Iris pigment epithelial cell (primary cell): ENCODE measurements at regions not wholly inside any gene's neighbourhood (a gene's known extent, or its start where the extent isn't known, plus 50 kb on each side); places are given as distances from the start of the nearest gene placed in this dataset.

Source experiments
- DNase-seq: peaks from one replicate; pipeline ENCODE4 v3.0.0-alpha.2; 2011; ENCODE audit warnings: low read depth

DNA sequence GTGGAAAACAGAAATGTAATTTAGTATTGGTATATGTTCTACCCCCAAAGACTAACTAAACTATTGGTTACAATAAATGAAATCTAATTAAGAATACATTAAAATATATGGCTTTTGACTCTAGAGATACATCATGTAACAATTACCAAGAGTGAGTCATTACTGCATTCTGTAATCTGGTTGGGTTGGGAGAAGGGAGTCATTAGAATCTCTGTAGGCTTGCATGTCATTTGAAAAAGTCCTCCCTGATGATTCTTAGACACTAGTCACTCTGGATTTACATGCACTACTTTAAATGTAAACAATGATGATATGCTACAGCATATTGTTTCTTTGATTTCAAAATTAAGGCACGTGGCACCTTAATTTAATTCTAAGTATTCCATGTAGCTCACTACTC is 293.4 kb upstream of the CHST9 start:
- DNase-seq, result no peak

DNA sequence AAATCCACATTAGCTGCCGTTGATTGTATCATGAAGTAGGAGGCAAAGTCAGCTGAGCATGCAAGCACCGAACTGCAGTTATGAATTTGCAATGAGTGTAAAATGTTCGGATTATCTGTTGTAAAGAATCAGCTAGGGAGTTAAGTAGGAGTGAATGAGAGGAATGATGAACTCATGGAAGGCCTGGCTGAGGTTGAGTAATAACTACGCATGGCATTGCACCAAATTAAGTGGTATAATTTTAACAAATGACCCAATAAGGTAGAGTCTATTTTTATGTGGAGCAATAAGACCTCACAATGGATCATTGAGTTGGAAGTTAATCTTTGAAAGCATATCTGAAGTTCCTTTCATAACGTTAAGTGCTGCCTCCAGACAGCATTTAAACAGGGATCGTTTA is 288.2 kb upstream of the CHST9 start:
- DNase-seq, result no peak

DNA sequence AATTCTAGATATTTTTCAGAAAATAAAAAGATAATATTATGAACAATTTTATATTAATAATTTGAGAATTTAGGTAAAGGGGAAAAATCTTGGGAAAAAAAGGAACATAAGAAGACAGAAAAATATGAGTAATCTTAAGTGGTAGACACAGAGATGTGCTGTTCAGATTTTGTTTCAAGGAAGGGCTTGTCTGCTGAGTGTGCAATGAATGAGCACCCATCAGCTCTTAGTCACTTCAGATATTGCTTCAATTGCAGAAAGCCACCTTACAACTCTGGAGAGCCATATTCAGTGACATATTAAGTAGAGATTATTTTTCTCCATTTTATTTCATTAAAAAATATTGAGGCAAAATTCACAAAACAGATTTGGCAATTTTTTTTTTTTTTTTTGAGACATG is 282.0 kb upstream of the CHST9 start:
- no peak for DNase-seq

DNA sequence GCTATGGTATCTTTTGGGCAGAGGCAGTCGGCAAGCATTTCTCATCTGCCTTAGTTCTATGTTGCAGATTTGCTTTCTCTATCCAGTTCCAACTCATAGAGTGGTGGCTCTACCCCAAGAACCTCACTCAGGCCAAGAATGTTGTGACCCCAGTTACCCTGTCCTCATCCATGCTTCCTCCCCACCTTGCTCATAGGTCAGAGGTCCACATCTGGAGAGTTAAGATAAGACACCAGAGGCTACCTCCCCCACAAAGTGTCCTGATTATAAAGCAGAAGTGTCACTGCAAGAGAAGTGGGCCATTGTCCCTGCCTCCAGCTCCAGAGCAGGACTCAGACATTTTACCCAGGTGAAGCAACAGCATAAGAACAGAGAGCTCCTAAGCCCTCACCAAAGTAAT is 276.8 kb upstream of the CHST9 start:
- DNase-seq, result no peak

DNA sequence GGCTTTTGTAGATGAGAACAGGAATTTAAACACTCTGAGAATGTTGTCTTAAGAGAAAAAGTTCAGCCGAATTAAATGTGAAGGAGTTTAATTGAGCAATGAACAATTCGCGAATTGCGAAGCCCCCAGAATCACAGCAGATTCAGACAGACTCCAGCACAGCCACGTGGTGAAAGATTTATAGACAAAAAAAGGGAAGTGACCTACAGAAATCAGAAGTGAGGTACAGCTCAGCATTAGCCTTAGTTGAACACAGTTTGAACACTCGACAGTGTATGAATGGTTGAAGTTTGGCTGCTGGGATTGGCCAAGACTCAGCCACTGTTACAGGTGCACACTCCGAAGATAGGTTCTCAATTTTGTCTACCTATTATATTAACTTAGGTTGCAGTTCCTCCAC is 264.0 kb upstream of the CHST9 start:
- no peak for DNase-seq

DNA sequence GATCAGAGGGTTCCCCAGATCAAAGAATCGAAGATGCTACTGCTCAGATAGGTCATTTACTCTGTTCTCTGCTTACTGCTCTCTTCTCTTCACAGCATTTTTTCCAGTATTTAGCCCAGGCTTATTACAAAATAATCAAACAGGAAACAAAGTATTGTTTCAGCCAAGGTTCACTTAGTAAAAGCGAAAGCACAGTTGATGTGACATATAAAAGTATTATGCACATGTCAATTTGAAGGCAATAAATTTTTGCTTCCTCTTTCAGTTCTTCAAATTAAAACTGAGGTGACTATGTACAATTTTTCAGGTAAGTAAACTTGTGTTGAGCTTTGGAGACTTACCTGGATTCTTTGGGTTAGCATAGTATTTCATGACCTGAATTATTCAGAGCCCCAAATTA is 262.8 kb upstream of the CHST9 start:
- DNase-seq, result no peak

DNA sequence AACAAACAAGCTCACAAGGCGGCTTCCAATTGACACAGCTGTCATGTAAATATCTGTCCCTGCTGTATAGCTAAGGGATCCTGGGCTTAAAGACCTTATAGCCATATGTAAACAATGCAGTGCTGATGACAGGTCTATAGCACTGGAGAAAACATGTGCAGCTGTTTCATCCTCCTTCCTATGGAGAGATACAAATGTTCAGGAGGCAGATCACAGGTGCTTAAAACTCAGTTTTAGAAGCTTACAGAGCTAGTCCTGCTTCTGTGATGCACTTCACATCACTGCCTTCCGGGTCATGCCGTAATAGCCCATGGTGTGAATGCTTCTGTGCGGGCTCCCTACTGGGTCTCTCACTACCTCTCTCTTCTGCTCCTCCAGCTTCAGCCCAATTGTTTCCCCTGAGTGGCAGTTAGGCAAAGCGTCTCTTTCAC is 262.4 kb upstream of the CHST9 start:
- no peak for DNase-seq

DNA sequence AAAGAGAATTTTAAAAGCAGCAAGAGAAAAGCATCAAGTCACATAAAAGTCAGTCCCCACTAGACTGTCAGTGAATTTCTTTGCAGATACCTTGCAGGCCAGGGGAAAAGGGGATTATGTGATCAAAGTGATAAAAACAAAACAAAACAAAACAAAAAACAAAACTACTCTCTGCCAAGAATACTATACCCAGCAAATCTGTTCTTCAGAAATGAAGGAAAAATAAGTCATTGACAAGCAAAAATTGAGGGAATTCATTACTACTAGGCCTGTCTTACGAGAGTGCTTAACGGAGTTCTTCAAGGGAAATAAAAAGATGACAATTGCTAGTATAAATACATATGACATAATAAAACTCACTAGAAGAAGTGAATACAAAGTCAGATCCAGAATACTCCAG is 245.5 kb upstream of the CHST9 start:
- no peak for DNase-seq

DNA sequence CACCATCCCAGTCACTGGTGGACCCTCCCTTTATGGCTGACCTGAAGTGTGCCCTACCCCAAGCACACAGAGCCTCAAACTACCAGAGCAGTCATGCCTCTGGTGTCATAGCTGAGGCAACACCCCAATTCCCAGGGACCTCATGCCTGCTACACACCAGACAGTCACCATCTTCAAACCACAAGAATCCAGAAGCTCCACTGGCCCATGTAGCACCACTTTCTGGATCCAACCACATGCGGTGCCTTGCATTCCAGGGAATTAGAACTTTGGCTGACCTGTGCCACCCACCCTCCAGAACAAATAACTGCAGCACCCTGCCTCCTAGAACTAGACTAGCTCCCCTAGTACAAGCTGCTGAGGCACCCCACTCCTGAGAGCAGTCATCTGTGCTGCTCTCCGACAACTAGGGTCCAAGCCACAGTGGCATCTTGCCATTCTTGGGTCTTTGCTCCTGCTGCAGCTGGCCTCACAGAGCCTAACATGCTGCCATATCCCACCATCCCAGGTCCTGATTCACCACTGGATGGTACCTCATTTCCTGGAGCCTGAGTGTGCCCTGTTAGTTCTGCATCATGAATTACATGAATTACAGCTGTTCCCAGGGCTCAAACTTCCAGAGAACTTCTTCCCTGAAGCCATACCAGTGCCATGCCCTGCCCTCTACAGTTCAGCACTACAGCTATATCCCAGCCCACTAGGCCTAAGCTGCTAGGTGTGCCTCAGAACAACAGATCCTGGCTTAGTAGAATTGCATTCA is 243.8 kb upstream of the CHST9 start:
- no peak for DNase-seq

DNA sequence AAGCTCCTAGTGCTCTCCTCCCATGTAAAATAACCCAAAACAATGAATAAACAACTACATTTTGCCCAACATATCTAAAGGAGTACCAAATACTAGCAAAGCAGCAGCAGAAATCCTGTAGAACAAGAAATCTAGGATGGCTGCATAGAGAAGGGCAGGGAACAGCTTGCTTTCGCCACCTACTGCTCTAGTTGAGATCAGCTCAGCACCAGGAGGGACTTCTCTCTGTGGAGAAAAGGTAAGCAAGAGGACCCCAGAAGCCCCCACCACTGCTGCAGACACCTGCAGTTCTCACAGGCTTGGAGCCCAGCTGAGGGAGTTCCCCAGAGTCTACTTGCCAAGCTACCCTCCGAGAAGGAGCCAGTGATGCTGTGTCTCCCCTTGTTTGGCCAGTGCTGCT is 243.0 kb upstream of the CHST9 start:
- no peak for DNase-seq

DNA sequence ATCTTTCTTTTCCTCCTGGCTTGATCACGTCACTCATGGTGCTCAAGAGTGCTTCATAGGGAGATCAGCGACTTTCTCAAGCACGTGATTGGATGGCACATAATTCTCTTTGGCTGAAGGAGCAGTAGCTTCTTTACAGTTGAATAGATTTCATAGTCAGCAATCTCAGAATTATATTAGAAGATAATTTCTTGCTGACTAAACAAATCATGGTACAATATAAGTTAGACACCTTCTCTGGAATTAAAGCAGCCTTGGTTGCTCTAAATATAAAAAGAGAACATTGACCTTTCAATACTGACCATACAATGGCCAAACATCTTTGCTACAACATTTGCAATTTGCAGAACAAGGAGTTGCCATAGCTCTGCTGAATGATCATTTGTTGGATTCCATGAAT is 238.5 kb upstream of the CHST9 start:
- DNase-seq, result no peak

DNA sequence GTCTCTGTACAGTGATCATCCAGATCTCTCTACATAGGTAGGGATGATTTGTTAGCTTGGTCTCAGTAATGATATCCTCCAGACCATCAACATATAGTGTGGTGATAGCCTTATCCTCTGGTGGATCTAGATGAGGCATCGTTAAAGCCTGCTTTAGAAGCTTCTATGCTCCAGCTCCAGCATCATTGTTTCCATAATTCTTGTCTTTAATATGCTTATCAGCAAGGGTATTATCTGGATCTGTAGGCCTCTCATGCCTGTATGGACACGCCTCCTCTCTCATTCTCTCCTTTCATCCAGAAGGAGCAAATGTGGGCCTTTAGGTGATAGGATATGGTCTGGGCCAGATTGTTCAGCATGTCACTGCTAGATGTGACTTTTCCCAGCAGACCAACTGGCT is 234.5 kb upstream of the CHST9 start:
- DNase-seq, result no peak

DNA sequence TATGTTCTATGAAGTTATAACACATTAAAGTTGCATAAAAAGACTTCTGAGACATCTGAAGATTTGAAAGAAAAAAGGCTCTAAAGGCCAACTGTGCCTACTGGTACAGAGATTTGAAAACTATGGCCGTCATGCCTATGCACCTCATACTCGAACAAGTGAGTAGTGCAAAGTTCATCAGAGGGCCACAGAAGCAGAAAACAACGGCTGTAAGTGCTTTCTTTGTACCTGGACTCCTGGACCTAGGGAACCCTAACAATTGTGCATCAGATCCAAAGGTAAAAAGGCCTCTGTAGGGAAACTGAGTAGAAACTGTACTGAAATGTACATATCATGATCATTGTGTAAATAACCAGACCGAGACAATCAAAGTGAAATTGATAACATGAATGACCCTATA is 230.4 kb upstream of the CHST9 start:
- no peak for DNase-seq

DNA sequence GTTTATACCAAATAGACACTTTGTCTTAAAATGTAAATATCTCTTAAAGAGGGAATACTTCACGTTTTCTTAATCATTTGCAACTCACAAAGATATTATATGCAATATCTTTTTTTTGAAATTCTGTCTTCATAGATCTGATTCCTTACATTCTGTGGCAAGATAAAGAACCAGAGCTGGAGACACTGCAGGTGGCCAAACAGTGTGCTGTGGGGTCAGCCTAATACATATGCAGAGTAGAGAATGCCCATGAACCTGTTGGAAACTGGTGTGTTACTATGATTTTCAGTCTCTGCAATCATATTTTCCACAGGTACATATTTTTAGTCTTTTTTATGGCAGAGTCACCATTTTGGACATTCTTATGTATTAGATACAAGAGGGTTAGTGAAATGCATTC is 229.6 kb upstream of the CHST9 start:
- no peak for DNase-seq

DNA sequence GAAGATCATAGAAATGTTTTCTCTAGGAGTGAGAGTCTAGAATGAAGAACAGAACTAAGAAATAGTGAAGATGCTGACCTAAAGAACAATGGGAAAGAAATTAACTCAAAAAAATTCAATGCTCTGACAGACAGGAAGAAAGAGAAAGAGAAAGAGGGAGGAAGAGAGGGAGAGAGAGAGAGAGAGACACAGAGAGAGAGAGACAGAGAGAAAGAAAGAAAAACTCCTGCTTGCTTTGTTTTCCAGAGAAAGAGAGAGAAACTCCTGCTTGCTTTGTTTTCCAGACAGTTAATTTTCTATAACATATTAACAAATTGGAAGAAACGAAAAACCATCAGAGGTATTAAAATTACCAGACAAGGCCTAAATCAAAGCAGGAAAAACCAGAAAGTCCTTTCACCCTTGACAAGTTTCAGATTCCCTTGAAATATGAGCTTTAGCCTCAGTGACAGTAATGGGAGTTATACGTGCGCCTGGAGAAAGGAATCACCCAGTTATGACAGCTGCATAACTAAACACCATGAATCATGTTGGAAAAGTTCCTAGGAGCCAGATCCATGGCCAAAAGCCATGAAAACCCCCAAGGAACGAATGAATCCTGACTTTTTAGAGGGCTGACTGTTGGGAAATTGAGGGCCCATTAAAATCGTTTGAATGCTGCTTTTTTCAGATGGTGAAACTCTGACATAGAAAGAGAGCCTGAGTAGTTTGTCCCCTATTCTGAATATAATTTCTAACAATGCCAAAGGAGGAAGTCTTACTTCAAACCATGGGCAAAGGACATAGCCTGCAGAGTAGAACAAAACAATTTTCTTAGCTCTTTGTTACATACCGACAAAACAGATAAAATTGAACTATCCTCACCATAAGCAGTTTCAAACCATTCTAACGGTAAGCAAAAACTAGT is 228.6 kb upstream of the CHST9 start:
- peak; percentile 68 for DNase-seq

DNA sequence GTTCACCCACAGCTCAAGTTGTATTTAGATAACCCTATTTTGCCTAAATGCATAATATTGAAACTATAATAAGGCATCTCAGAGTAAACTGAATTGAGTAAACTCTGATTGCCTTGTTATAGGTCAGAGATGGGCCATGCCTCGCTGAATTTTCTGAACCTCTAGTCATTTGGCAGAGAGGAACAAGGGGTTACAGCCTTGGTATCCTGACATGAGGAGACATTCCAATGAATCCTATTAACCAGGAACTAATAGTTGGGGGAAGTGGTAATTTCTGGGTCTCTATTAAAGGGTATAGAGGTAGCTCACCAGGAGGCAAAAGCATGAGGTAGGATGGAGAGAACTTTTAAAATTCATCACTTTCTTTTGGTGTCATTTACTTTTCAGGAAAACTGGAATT is 227.4 kb upstream of the CHST9 start:
- no peak for DNase-seq

DNA sequence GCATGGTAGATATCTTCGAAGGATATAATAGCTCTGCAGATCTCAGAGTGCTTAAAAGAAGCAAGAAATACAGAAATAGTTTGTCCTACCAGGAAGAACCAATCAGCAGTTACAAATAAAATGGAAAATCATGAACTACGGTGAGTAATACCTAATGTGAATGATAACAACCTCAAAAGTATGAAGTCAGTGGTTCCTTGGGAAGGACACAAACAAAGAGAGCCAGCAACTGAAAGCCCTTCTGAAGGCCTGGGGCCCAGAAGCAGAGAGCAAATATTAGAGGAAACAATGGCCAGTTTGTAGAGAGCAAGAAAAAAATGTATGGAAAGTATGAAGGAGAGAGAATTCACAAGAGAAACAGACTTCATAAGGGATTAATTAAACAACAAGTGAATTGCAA is 226.8 kb upstream of the CHST9 start:
- DNase-seq, result peak; percentile 39

DNA sequence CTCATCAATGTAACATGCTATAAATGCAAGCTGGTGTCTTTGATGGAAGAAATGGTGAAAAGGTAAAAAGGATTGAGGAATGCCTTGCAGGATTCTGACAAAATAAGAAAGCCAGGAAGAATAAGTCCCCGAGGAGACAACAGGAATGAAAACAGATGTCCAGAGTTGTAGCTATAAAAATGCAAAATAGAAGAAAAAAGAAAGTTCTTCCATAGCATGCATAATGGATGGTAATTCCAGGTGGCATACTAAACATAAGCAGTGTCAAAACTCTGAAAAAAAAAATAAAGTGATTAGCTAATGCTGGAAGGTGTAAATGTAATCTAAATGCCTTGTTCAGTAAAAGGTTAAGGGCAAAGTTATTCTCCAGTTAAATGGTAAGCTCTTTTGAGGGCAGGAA is 225.9 kb upstream of the CHST9 start:
- no peak for DNase-seq

DNA sequence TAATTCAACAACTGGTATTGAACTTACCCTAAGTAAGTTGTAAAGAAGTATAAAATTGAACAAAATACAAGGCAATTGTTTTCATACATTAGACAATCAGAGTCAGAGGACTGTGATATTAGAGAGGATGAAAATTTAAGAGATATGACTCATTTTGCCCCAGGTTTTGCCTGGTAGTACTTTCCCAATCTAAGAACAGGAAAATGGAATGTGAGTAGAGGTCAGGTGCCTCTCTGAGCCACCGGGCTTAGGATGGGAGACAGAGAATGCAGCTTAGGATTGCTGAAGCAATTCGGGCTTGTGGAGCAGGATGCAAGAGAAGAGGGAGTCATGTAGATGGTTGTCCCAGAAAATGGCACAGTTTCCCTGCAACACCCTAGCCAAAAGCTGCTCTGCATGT is 219.7 kb upstream of the CHST9 start:
- no peak for DNase-seq

DNA sequence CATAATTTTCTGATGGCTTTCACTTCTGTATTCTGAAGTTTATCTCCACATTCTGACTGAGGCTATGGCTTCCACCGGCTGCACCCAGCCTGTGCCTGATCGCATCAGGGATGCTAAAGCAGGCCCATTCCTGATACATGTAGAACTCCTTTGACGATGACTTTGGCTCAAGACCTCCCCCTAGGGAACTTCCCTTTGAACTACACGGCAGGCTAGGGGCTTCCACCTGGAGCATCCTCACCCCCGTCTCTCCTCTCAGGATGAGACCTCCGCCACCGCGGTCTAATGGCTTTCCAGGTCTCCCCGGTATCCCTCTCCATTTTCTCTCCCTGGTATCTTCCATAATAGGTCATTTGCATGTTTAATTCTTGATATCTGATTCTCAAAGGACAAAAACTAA is 214.9 kb upstream of the CHST9 start:
- no peak for DNase-seq

DNA sequence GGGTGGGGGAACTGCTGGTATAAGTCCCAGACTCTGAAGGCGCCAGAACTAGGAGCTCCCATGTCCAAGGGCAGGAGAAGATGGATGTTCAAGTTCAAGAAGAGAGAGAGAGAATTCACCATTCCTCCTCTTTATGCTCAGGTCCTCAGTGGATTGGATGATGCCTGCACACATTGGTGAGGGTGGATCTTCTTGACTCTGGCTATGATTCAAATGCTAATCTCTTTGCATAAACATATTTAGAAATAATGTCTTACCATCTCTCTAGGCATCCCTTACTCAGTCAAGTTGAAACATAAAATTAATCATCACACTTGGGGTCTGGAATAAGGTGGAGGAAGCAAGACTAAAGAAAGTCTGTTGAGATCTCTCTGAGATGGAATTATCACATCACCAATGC is 210.6 kb upstream of the CHST9 start:
- DNase-seq, result no peak

DNA sequence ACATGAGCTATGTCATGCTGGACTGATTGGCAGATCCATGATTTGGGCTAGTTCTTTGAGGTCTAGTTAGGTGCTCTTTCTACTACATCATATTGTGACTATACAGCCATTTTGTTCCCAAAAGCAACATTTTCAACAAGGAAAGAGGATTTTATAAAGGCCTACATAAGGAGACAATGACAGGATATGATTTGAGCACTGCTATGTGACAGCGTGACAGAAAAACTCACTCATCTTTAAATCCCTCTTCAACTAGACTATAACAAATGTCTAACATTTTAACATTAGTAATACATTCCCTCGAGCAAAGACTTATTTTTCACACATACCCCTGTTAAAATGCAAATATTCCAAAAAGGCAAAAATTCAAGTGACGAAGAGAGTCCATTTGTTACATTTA is 209.6 kb upstream of the CHST9 start:
- no peak for DNase-seq

DNA sequence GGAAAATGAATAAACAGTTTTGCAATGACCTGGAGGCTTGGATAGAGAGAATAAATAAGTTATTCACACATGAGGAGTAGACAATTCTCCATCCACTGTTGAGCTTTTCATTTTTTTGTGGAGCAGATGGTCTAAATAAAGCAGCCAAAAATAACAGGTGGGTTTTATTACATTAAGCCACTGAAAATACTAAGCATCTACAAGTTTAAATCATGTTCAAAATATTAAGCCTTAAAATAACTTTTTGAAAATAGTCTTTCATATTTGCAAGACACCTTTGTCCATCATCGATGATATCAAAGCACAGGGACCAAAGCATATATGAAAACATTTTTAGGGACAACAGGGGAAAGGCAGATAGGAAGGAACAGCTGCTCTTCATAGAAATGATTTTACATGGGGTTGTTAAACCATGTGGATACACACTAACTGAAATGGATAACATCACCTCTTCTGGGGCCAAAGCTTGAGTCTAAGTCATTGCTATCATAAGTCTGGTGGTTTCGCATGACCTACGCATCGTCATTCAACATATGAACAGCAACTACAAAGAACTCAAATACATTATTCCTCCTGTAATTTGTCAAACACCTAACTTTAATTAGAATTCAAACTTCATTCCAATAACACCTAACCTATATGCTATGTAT is 197.6 kb upstream of the CHST9 start:
- DNase-seq, result no peak
